ENCODE measurements at regions not wholly inside any gene's neighbourhood (a gene's known extent, or its start where the extent isn't known, plus 50 kb on each side); places are given as distances from the start of the nearest gene placed in this dataset.

- TF ChIP-seq, protein P1, sequence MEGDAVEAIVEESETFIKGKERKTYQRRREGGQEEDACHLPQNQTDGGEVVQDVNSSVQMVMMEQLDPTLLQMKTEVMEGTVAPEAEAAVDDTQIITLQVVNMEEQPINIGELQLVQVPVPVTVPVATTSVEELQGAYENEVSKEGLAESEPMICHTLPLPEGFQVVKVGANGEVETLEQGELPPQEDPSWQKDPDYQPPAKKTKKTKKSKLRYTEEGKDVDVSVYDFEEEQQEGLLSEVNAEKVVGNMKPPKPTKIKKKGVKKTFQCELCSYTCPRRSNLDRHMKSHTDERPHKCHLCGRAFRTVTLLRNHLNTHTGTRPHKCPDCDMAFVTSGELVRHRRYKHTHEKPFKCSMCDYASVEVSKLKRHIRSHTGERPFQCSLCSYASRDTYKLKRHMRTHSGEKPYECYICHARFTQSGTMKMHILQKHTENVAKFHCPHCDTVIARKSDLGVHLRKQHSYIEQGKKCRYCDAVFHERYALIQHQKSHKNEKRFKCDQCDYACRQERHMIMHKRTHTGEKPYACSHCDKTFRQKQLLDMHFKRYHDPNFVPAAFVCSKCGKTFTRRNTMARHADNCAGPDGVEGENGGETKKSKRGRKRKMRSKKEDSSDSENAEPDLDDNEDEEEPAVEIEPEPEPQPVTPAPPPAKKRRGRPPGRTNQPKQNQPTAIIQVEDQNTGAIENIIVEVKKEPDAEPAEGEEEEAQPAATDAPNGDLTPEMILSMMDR (conservative IDR thresholded peaks at IDR 0.05; ENCODE audit: low read length) = no peak
- no peak for TF ChIP-seq EZH2phosphoT487 (IDR thresholded peaks at IDR 0.05; ENCODE audit: borderline replicate concordance, low read depth, low read length)
These were observed 257.5 kb upstream of the RBMY1B start for GRCh38 chrY:21253455-21254248.
